ENCODE measurements at regions not wholly inside any gene's neighbourhood (a gene's known extent, or its start where the extent isn't known, plus 50 kb on each side); places are given as distances from the start of the nearest gene placed in this dataset.

DNA sequence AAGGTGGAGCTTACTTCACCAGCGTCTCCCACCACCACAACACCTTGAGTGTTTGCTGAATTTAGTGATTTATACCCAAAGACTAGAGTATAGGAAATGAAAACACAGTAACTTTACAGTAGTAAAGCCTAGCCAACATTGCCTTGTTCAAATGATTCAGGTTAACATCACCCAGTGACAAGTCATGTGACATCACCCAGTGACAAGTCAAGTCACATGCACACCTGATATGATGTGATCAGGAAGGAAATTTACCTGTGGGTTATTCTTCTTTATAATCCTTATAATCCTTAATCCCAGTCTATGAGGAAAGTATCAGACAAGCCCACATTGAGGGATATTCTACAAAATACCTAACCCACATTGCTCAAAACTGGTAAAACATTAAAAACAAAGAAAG lies 545.6 kb upstream of the MEF2C start:
- H3K36me3 ChIP-seq = no peaks in the 10 kb centered on the region
- no peak for DNase-seq
- no peaks in the 10 kb centered on the region for H3K9me3 ChIP-seq
- no peak overlapping the region for H3K4me3 ChIP-seq
- H3K27me3 ChIP-seq = no peaks in the 10 kb centered on the region
- WGBS, 2 donors = 91 to 96% methylated on average over 1 of the region's 1 CpG
- TF ChIP-seq EP300 (IDR thresholded peaks at IDR 0.05) (no peak), POLR2A (IDR thresholded peaks at IDR 0.05) (no peak), POLR2AphosphoS5 (IDR thresholded peaks at IDR 0.05) (no peak)
- TF ChIP-seq, protein P1, sequence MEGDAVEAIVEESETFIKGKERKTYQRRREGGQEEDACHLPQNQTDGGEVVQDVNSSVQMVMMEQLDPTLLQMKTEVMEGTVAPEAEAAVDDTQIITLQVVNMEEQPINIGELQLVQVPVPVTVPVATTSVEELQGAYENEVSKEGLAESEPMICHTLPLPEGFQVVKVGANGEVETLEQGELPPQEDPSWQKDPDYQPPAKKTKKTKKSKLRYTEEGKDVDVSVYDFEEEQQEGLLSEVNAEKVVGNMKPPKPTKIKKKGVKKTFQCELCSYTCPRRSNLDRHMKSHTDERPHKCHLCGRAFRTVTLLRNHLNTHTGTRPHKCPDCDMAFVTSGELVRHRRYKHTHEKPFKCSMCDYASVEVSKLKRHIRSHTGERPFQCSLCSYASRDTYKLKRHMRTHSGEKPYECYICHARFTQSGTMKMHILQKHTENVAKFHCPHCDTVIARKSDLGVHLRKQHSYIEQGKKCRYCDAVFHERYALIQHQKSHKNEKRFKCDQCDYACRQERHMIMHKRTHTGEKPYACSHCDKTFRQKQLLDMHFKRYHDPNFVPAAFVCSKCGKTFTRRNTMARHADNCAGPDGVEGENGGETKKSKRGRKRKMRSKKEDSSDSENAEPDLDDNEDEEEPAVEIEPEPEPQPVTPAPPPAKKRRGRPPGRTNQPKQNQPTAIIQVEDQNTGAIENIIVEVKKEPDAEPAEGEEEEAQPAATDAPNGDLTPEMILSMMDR (IDR thresholded peaks at IDR 0.05) = no peak
- H3K4me1 ChIP-seq = no peaks in the 10 kb centered on the region
- no peak overlapping the region for H3K27ac ChIP-seq
- intact Hi-C loops (cut with DNase I) = no loop called here

DNA sequence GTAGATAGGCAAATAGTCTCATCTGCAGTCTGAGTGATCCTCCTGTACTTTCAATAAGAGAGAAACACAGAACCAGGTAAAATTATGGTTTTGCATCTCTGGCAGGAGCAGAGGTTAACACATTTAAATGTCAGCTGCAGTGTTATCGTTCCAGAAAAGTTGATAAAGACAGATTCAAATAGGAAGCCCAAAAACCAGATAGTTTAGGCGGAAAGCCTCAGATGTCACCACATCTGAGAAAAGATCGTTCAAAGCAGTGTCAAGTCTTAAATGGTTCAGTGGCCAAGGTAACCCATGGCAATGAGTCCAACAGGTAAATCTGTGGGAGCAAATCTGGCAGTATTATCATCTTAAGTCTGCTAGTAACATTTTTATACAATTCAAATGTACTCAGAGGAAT lies 542.1 kb upstream of the MEF2C start:
- H3K27ac ChIP-seq = no peak overlapping the region
- TF ChIP-seq POLR2AphosphoS5 (IDR thresholded peaks at IDR 0.05) (no peak), POLR2A (IDR thresholded peaks at IDR 0.05) (no peak), EP300 (IDR thresholded peaks at IDR 0.05) (no peak)
- TF ChIP-seq, protein P1 (IDR thresholded peaks at IDR 0.05) = no peak
- no peak overlapping the region for H3K4me3 ChIP-seq
- no peaks in the 10 kb centered on the region for H3K4me1 ChIP-seq
- peaks cover 0 to 4% (median 0%) of the 10 kb centered on the region in 4 donors for H3K9me3 ChIP-seq
- DNase-seq = no peak
- H3K27me3 ChIP-seq = no peaks in the 10 kb centered on the region
- 61 to 79% methylated on average over 3 of the region's 3 CpGs for WGBS, 2 donors
- intact Hi-C loops (cut with DNase I) = no loop called here
- no peaks in the 10 kb centered on the region for H3K36me3 ChIP-seq

DNA sequence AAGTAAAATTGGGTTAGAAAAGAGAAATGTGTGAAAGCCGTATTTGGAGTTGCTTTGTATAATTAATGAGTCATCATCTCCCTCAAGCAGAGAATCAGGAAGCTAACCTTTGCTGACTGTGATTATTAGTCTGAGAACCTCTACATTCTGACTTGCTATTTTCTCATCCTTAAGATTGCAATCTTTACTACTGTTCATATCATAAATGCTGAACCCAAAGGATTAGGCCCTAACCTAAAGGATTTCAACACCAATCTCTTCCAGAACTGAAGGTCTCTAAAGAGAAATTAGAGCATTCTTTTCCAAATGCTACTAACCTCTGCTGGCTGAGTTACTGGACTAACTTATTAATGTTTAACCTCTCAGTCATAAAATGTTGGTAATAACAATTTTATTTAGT lies 538.1 kb upstream of the MEF2C start:
- no peaks in the 10 kb centered on the region for H3K27me3 ChIP-seq
- no peak for DNase-seq
- H3K4me1 ChIP-seq = no peaks in the 10 kb centered on the region
- WGBS, 2 donors = 4 to 21% methylated on average over 1 of the region's 1 CpG
- H3K9me3 ChIP-seq = peaks cover 0 to 4% (median 0%) of the 10 kb centered on the region in 4 donors
- TF ChIP-seq, protein P1 (IDR thresholded peaks at IDR 0.05) = no peak
- TF ChIP-seq POLR2A (IDR thresholded peaks at IDR 0.05) (no peak), POLR2AphosphoS5 (IDR thresholded peaks at IDR 0.05) (no peak), EP300 (IDR thresholded peaks at IDR 0.05) (no peak)
- intact Hi-C loops (cut with DNase I) = no loop called here
- H3K27ac ChIP-seq = no peak overlapping the region
- no peak overlapping the region for H3K4me3 ChIP-seq
- H3K36me3 ChIP-seq = no peaks in the 10 kb centered on the region

DNA sequence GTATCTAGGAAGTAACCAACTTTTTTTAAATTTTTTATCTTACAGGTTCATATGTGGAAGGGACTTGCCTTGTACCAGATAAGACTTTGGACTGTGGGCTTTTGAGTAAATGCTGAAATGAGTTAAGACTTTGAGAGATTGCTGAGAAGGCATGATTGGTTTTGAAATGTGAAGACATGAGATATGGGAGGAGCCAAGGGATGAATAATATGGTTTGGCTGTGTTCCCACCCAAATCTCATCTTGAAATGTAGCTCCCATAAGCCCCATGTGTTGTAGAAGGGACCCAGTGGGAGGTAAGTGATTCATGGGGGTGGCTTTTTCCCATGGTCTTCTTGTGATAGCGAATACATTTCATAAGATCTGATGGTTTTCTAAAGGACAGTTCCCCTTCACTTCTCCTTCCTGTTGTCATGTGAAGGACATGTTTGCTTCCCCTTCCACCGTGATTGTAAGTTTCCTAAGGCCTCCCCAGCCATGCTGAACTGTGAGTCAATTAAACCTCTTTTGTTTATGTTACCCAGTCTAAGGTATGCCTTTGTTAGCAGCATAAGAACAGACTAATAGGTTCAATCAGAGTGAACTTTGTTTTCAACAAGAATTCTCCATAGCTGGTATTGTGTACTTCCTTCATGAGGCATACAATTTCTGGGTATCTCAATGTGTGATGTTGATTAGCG lies 535.6 kb upstream of the MEF2C start:
- WGBS, 2 donors = 77 to 87% methylated on average over 3 of the region's 3 CpGs
- intact Hi-C loops (cut with DNase I) = no loop called here

More for the DNA sequence above, 535.6 kb upstream of the MEF2C start:
- Histone ChIP-seq H3K9me3 (peaks cover 0 to 4% (median 0%) of the 10 kb centered on the region in 4 donors), H3K4me1 (no peaks in the 10 kb centered on the region), H3K27ac (no peak overlapping the region), H3K36me3 (no peaks in the 10 kb centered on the region), H3K4me3 (no peak overlapping the region), H3K27me3 (no peaks in the 10 kb centered on the region)
- no peak for DNase-seq
- TF ChIP-seq, protein P1 (IDR thresholded peaks at IDR 0.05) = no peak
- TF ChIP-seq POLR2A (IDR thresholded peaks at IDR 0.05) = no peak
- TF ChIP-seq EP300 (IDR thresholded peaks at IDR 0.05) = no peak
- no peak for TF ChIP-seq POLR2AphosphoS5 (IDR thresholded peaks at IDR 0.05)
